IPS-18a (cell line): ENCODE measurements at regions not wholly inside any gene's neighbourhood (a gene's known extent, or its start where the extent isn't known, plus 50 kb on each side); places are given as distances from the start of the nearest gene placed in this dataset.
"Not testable (repeated sequence)": the region's sequence is repeated elsewhere in the genome, so short reads cannot be mapped to it uniquely, and the experiment has no call there.

Experiments used
- H3K27ac ChIP-seq: one replicate; pipeline ENCODE4 v1.5.1; 2013; ENCODE audit warnings: low read length
- H3K27me3 ChIP-seq: one replicate; pipeline ENCODE4 v1.6.1; 2013; ENCODE audit warnings: mild to moderate bottlenecking, low read length; ENCODE audit not compliant: control insufficient read depth, insufficient read depth
- H3K36me3 ChIP-seq: one replicate; pipeline ENCODE4 v1.6.1; 2013; ENCODE audit warnings: low read depth, low read length; ENCODE audit not compliant: control insufficient read depth
- H3K4me1 ChIP-seq: one replicate; pipeline ENCODE4 v1.6.1; 2013; ENCODE audit warnings: low read depth, low read length; ENCODE audit not compliant: control insufficient read depth
- H3K4me3 ChIP-seq: one replicate; pipeline ENCODE4 v1.5.1; 2013; ENCODE audit warnings: low read length
- H3K9ac ChIP-seq: one replicate; pipeline ENCODE4 v1.6.1; 2013; ENCODE audit warnings: mild to moderate bottlenecking, low read length, moderate library complexity
- H3K9me3 ChIP-seq: one replicate; pipeline ENCODE4 v1.6.1; 2013; ENCODE audit warnings: low read depth, low read length; ENCODE audit not compliant: control insufficient read depth

DNA sequence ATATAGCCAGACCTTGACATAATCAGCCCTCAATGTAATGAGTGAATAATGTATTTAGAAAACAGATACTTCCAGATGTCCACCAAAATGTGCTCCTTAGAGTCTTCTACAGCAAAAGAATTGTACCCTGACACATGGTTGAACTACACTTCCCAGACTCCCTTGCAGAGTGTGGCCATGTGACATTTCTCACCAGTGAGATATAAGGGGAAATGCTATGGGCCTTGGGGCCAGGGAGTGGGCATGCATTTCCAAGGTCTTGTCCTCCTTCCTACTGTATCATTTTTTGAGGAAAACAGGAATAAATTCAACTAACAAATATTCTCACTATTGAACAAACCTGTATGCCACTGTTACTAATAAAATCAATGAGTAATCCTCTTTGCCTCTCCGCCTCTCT lies 211.4 kb upstream of the SMLR1 start:
- Histone ChIP-seq H3K4me1 (peaks cover 13% of the 10 kb centered on the region), H3K27ac (no peak overlapping the region), H3K27me3 (no peaks in the 10 kb centered on the region), H3K9me3 (no peaks in the 10 kb centered on the region), H3K9ac (no peak overlapping the region), H3K4me3 (no peak overlapping the region), H3K36me3 (no peaks in the 10 kb centered on the region)

DNA sequence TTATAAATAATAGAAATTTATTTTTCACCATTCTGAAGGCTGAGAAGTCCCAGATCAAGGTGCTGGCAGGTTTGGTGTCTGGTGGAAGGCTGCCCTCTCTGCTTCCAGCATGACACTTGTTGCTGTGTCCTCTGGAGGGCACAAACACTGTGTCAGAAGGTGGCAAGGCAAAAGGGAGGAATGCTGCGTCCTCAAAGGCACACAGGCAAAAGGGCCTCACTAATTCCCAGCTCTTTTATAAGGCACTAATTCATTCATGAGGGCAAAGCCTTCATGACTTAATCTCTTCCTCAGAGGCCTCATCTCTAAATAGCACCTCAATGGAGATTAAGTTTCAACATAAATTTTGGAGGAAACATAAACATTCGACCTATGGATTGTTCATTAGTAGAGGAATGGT lies 209.5 kb upstream of the SMLR1 start:
- Histone ChIP-seq H3K27ac (no peak overlapping the region), H3K27me3 (no peaks in the 10 kb centered on the region), H3K9me3 (no peaks in the 10 kb centered on the region), H3K4me3 (no peak overlapping the region), H3K4me1 (peaks cover 13% of the 10 kb centered on the region), H3K9ac (no peak overlapping the region), H3K36me3 (no peaks in the 10 kb centered on the region)

DNA sequence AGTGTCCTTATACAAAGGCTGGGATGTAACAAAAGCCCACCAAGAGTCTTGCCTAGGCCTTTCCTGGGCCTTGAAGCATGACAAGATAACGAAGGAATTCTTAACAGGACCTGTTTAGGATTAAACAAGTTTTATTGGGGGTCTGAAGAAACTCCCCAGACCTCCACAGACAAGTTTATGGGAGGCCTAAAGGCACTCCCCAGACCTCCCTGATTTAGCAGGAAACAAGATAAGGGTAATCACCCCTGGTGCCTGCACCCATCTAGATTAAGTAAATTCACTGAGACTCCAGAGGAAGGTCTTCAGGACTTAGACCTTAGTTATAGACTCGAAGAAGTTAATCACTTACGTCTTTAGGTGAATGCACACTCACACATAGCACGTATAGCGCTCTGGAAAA lies 208.4 kb upstream of the SMLR1 start:
- H3K4me1 ChIP-seq: peaks cover 13% of the 10 kb centered on the region
- not testable (repeated sequence) for H3K4me3 ChIP-seq, H3K9ac ChIP-seq, H3K36me3 ChIP-seq, H3K27me3 ChIP-seq, H3K27ac ChIP-seq, H3K9me3 ChIP-seq

DNA sequence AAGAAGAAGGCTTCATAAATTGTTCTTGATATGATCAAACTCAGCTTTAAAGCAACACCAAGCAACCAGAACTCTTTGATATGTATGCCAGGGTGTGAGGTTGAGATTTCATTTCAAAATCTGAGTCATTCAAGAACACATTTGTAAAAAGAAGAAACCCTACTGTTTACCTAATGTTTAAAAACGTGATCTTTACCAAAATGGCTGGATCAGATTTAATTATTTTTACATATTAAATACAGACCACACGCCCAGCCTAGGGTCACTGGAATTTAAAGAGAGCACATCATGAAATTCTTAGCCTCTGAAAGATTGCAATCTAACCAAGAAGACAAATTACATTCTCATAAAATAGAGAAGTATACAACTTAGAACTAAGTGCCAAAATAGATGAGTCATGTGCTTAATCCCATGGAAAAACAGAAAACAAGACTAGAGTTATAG lies 206.8 kb upstream of the SMLR1 start:
- Histone ChIP-seq H3K36me3 (no peaks in the 10 kb centered on the region), H3K27me3 (no peaks in the 10 kb centered on the region), H3K9me3 (peaks cover 5% of the 10 kb centered on the region), H3K4me1 (peaks cover 3% of the 10 kb centered on the region), H3K4me3 (no peak overlapping the region), H3K9ac (no peak overlapping the region), H3K27ac (no peak overlapping the region)

DNA sequence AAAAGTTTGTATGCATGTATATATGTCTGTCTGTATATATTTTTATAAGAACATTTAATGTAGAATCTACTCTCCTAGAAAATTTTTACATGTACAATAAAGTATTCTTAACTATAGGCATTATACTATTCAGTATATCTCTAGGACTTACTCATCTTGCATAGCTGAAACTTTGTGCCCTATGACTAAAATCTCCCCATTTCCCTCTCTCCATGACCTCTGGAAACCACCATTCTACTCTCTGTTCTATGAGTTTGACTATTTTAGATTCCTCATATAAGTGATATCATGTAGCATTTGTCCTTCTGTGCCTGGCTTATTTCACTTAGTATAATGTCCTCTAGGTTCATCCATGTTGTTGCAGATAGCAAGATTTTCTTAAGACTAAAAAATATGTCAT lies 205.1 kb upstream of the SMLR1 start:
- no peaks in the 10 kb centered on the region for H3K36me3 ChIP-seq
- H3K27ac ChIP-seq: no peak overlapping the region
- H3K9me3 ChIP-seq: peaks cover 5% of the 10 kb centered on the region
- no peak overlapping the region for H3K4me3 ChIP-seq
- H3K4me1 ChIP-seq: peaks cover 9% of the 10 kb centered on the region
- no peak overlapping the region for H3K9ac ChIP-seq
- no peaks in the 10 kb centered on the region for H3K27me3 ChIP-seq

DNA sequence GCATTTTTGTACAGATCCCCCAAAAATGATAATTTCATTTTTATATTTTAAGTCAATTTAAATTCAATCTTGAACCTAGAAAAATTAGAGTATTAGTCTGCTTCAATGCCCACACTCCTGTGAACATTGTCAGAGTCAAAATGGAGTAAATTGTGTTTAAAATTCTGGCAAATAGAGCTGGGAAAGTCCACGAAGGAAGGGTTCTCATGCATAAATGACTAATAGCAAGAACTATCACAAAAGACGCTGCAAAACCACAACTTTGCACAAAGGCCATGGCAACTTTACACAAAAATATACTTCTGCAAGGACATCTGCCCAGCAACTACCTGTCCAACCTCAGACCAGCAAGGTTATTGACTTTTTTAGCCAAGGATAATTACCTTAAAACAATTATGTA lies 203.2 kb upstream of the SMLR1 start:
- Histone ChIP-seq H3K9ac (no peak overlapping the region), H3K4me3 (no peak overlapping the region), H3K9me3 (peaks cover 5% of the 10 kb centered on the region), H3K27ac (no peak overlapping the region), H3K27me3 (no peaks in the 10 kb centered on the region), H3K4me1 (peaks cover 9% of the 10 kb centered on the region), H3K36me3 (no peaks in the 10 kb centered on the region)

DNA sequence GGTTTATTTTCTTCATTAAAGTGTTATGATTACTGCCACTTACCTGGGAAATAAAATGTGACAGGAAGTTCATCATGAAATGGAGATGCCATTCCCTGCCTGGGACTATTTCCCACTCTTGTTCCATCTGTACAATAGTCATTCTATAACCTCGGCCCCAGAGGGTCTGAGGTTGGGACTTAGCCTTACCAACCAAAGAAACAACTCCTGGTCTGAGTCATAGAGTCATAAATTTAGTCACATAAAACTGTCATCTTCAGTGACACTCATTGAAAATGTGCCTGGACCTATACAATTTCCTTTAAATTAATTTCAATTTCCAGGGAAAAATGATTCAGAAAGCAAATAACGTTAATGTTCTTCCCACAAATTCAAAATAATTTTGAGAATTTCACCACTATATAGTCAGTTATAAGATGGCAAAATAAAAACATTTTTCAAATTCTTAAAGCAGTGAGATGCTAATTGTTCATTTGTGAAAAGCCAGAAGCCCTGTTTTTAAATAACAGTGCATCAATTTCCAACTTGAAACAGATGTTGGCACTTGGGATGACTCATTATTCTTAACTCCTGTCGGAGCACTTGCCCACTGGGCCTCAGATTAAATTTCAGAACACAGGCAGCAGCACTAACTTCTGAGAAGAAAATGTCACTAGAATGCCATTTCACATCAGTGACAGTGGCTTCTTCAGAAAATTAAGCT lies 201.2 kb upstream of the SMLR1 start:
- Histone ChIP-seq H3K36me3 (no peaks in the 10 kb centered on the region), H3K27ac (no peak overlapping the region)

DNA sequence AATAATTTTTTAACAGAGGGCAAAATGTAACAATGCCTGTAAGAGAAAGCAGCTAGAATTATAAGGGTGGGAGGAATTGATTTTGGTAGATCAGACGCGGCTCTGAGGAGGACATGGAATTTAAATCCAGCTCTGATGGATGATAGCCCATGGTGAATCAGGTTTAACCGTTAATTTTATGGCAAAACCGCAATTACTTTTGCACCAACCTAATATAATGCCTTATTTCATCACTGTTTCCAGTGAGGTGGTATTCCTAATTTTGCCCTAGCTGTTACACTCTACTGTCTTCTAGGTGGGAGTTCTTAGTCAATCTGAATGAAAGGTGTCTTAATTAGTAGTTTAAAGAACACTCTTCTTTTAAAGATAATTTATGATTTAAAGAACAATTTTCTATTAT lies 198.3 kb upstream of the SMLR1 start:
- H3K27me3 ChIP-seq: peaks cover 7% of the 10 kb centered on the region
- no peak overlapping the region for H3K4me3 ChIP-seq
- H3K9me3 ChIP-seq: no peaks in the 10 kb centered on the region
- H3K36me3 ChIP-seq: no peaks in the 10 kb centered on the region
- peaks cover 20% of the 10 kb centered on the region for H3K4me1 ChIP-seq
- H3K27ac ChIP-seq: no peak overlapping the region
- no peak overlapping the region for H3K9ac ChIP-seq

More for the DNA sequence above, 201.2 kb upstream of the SMLR1 start:
- Histone ChIP-seq H3K9ac (no peak overlapping the region), H3K4me3 (no peak overlapping the region), H3K9me3 (peaks cover 5% of the 10 kb centered on the region), H3K27me3 (no peaks in the 10 kb centered on the region), H3K4me1 (peaks cover 9% of the 10 kb centered on the region)

DNA sequence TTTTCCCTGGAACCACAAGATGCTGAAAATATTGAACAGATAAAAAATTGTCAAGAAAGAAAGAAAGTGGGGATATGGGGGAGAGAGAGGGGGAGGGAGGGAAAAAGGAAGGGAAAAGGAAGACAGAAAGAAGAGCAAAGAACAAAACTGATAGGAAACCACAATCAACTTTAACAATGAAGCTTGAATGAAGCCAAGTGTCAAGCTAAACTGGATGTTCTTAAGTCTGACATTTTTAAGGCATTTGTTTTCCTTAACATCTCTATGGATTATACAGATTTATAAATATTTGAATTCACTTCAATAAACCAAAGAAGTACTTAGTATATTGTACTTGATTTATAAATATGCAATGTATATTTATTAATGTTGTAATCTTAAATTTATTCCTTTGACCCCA lies 197.6 kb upstream of the SMLR1 start:
- no peaks in the 10 kb centered on the region for H3K9me3 ChIP-seq
- H3K4me3 ChIP-seq: no peak overlapping the region
- peaks cover 20% of the 10 kb centered on the region for H3K4me1 ChIP-seq
- no peaks in the 10 kb centered on the region for H3K36me3 ChIP-seq
- peaks cover 7% of the 10 kb centered on the region for H3K27me3 ChIP-seq
- no peak overlapping the region for H3K9ac ChIP-seq
- H3K27ac ChIP-seq: no peak overlapping the region

DNA sequence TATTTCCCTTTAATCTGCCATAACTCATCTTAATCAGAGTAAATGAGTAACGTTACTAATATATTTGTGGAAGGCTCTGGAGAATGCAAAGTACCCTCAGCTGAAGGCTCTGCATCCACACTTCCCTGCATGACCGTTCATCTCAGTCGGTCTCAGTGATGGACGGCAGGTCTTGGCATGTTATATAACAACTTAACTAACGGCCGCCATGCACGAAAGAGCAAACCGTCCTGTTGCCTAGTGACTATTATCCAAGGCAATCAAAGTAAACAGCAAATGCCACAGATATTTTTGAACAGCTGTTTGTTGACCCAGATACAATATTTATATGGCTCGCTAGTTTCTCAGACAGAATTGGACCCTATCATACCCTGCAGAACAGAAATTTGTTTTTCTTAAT lies 194.9 kb upstream of the SMLR1 start:
- H3K4me1 ChIP-seq: peaks cover 11% of the 10 kb centered on the region

DNA sequence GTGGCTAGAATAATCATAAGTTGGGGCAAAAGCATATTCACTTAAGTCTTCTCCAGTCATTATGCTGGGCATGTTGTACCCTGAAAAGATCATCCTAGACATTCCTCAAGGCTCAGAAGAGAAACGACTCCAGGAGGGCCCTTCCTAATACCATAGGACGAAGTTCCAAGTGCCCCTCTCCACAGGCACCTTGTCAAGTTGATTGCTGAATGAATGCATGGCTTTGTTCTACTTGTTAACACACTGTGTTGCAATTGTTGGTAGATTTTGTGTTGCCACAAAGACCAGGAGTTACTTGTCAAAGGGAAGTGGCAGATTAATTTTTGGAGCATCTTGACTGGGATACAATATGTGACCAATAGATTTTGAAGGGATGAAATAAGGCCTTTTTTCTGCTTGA lies 194.3 kb upstream of the SMLR1 start:
- Histone ChIP-seq H3K4me3 (no peak overlapping the region), H3K9me3 (no peaks in the 10 kb centered on the region), H3K9ac (no peak overlapping the region), H3K27me3 (peaks cover 7% of the 10 kb centered on the region), H3K36me3 (no peaks in the 10 kb centered on the region), H3K27ac (no peak overlapping the region), H3K4me1 (peaks cover 11% of the 10 kb centered on the region)

More for the DNA sequence above, 194.9 kb upstream of the SMLR1 start:
- Histone ChIP-seq H3K27me3 (peaks cover 7% of the 10 kb centered on the region), H3K36me3 (no peaks in the 10 kb centered on the region), H3K27ac (no peak overlapping the region), H3K9me3 (no peaks in the 10 kb centered on the region), H3K4me3 (no peak overlapping the region), H3K9ac (no peak overlapping the region)

DNA sequence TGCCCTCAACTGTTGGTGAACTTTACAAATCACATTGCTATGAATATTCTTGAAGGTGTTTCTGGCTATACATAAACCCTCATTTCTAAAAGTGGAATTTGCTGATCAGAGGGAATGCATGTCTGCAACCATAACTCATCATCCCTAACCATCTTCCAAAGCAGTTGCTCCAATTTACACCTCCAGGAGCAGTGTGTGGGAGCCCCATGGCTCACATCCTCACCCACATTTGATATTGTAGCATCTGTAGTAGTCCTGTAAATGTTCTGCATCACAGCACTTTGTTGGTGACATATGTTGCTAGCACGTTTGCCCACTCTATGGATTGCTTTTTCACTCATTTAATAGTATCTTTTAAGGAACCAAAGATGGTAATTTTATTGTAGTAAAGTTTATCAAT lies 183.8 kb upstream of the SMLR1 start:
- no peaks in the 10 kb centered on the region for H3K27me3 ChIP-seq
- H3K4me1 ChIP-seq: no peaks in the 10 kb centered on the region
- H3K9ac ChIP-seq: no peak overlapping the region
- no peak overlapping the region for H3K27ac ChIP-seq
- no peaks in the 10 kb centered on the region for H3K36me3 ChIP-seq
- no peak overlapping the region for H3K4me3 ChIP-seq
- peaks cover 4% of the 10 kb centered on the region for H3K9me3 ChIP-seq
